GM19452 (cell line): ENCODE measurements at regions not wholly inside any gene's neighbourhood (a gene's known extent, or its start where the extent isn't known, plus 50 kb on each side); places are given as distances from the start of the nearest gene placed in this dataset.

Experiments used
- ATAC-seq: cut with Tn5 transposase; IDR thresholded peaks from one replicate; pipeline ENCODE4 v1.9.1; 2021; ENCODE audit not compliant: unreplicated experiment

- ATAC-seq, result no peak
Measured at GRCh38 chr3:161987933-161988332, 491.3 kb downstream of the OTOL1 start.

GRCh38 chr3:161989012-161989411, 492.4 kb downstream of the OTOL1 start:
- ATAC-seq, result no peak

GRCh38 chr3:161990036-161990435, 493.4 kb downstream of the OTOL1 start:
- no peak for ATAC-seq

GRCh38 chr3:161991901-161992540, 495.4 kb downstream of the OTOL1 start:
- no peak for ATAC-seq

- ATAC-seq, result no peak
Measured at GRCh38 chr3:161999846-162000245, 503.2 kb downstream of the OTOL1 start.

GRCh38 chr3:162007722-162008121, 511.1 kb downstream of the OTOL1 start:
- ATAC-seq, result no peak

GRCh38 chr3:162012633-162013032, 516.0 kb downstream of the OTOL1 start:
- ATAC-seq, result no peak

- no peak for ATAC-seq
Measured at GRCh38 chr3:162014284-162014683, 517.7 kb downstream of the OTOL1 start.

GRCh38 chr3:162015856-162016255, 519.2 kb downstream of the OTOL1 start:
- no peak for ATAC-seq

GRCh38 chr3:162019817-162020216, 523.2 kb downstream of the OTOL1 start:
- ATAC-seq, result no peak

GRCh38 chr3:162021206-162021605, 524.6 kb downstream of the OTOL1 start:
- no peak for ATAC-seq

- ATAC-seq, result no peak
Measured at GRCh38 chr3:162022911-162023310, 526.3 kb downstream of the OTOL1 start.

- no peak for ATAC-seq
Measured at GRCh38 chr3:162029736-162030135, 533.1 kb downstream of the OTOL1 start.

GRCh38 chr3:162034368-162034767, 537.8 kb downstream of the OTOL1 start:
- ATAC-seq, result no peak

- no peak for ATAC-seq
Measured at GRCh38 chr3:162041622-162042021, 545.0 kb downstream of the OTOL1 start.

GRCh38 chr3:162052636-162053035, 556.0 kb downstream of the OTOL1 start:
- ATAC-seq, result no peak

- ATAC-seq, result no peak
Measured at GRCh38 chr3:162072656-162073164, 576.1 kb downstream of the OTOL1 start.

- ATAC-seq, result no peak
Measured at GRCh38 chr3:162073422-162073975, 576.9 kb downstream of the OTOL1 start.

- no peak for ATAC-seq
Measured at GRCh38 chr3:162077108-162077507, 580.5 kb downstream of the OTOL1 start.

GRCh38 chr3:162082516-162082915, 585.9 kb downstream of the OTOL1 start:
- no peak for ATAC-seq

GRCh38 chr3:162087361-162087760, 590.8 kb downstream of the OTOL1 start:
- ATAC-seq, result no peak

- no peak for ATAC-seq
Measured at GRCh38 chr3:162092751-162093150, 596.1 kb downstream of the OTOL1 start.

- ATAC-seq, result no peak
Measured at GRCh38 chr3:162094301-162094700, 597.7 kb downstream of the OTOL1 start.
